Endothelial cell of umbilical vein (primary cell): ENCODE measurements at regions not wholly inside any gene's neighbourhood (a gene's known extent, or its start where the extent isn't known, plus 50 kb on each side); places are given as distances from the start of the nearest gene placed in this dataset.

ENCODE experiments used
- BruUV-seq: library from RNA; stranded (reverse); fragments of 400-500 nt; replicated peaks from 2 replicates; lab custom pipeline; 2021; lab: Mats Ljungman, UMichigan
- CTCF ChIA-PET: fragments of 300-600, 350-600 bp; sonication (Branson Sonifier 250); formaldehyde crosslinking; loops from one replicate; lab custom pipeline; 2021; ENCODE audit warnings: antibody characterized with exemption, inconsistent platforms; lab: Charles Lee
- POLR2A ChIA-PET: fragments of 300-600, 350-600 bp; sonication (Branson Sonifier 250); formaldehyde crosslinking; loops from one replicate; lab custom pipeline; 2021; ENCODE audit warnings: antibody characterized with exemption, inconsistent platforms; lab: Charles Lee
- DNase-seq: peaks from one replicate; pipeline ENCODE4 v3.0.0-alpha.2; 2011; ENCODE audit warnings: low read depth, low spot score
- FAIRE-seq: peaks from 2 replicates; lab custom pipeline; 2011; peaks lifted over from hg19 to GRCh38; lab: Jason Lieb, UNC
- H2AFZ ChIP-seq: 2 replicates; pipeline ENCODE4 v1.6.0; 2012; ENCODE audit warnings: low read depth, low read length, control low read depth, inconsistent platforms
- H3K27ac ChIP-seq: 2 replicates; pipeline ENCODE4 v1.5.1; 2011; ENCODE audit warnings: low read depth, mild to moderate bottlenecking, control low read depth, low read length, moderate library complexity; ENCODE audit not compliant: insufficient read depth
- H3K27me3 ChIP-seq, 2 experiments: 2 replicates each; pipeline versions ENCODE4 v1.6.0 to v1.6.1; 2011; ENCODE audit warnings: low read length in 2 of 2, mixed read lengths in 1 of 2; ENCODE audit not compliant: control insufficient read depth in 2 of 2, insufficient read depth in 2 of 2
- H3K36me3 ChIP-seq, 2 experiments: 2 replicates in 1 of 2; 3 replicates in 1 of 2; pipeline ENCODE4 v1.5.1; 2011; ENCODE audit warnings: low read length in 2 of 2, mild to moderate bottlenecking in 1 of 2, moderate library complexity in 1 of 2; ENCODE audit not compliant: control insufficient read depth in 2 of 2, insufficient read depth in 2 of 2; ENCODE audit errors: extremely low read depth in 1 of 2
- H3K4me1 ChIP-seq: 3 replicates; pipeline ENCODE4 v1.5.1; 2011; ENCODE audit warnings: mild to moderate bottlenecking, low read length; ENCODE audit not compliant: control insufficient read depth, insufficient read depth; ENCODE audit errors: extremely low read depth
- H3K4me2 ChIP-seq: 2 replicates; pipeline ENCODE4 v1.6.1; 2011; ENCODE audit warnings: low read length, control low read depth, mixed read lengths; ENCODE audit not compliant: insufficient read depth
- H3K4me3 ChIP-seq, 3 experiments: fragments of 200-600 bp in 1 of 3; sonication (generic), shearing (Covaris generic) in 1 of 3; replicated peaks in 1 of 3; 2 replicates each; pipeline ENCODE4 v1.5.1; 2011 to 2016; ENCODE audit warnings: control low read depth in 3 of 3, low read length in 3 of 3, mild to moderate bottlenecking in 2 of 3, inconsistent platforms in 1 of 3, low read depth in 1 of 3, moderate library complexity in 1 of 3; ENCODE audit not compliant: insufficient read depth in 1 of 3
- H3K79me2 ChIP-seq: 2 replicates; pipeline ENCODE4 v1.6.0; 2012; ENCODE audit warnings: low read length, inconsistent platforms; ENCODE audit not compliant: control insufficient read depth, insufficient read depth
- H3K9ac ChIP-seq: replicated peaks from 2 replicates; pipeline ENCODE3; 2011; ENCODE audit warnings: low read length, control low read depth; ENCODE audit not compliant: insufficient read depth; ENCODE audit errors: extremely low read depth
- H3K9me1 ChIP-seq: replicated peaks from 3 replicates; pipeline ENCODE4 v1.6.0; 2011; ENCODE audit warnings: mild to moderate bottlenecking, low read length; ENCODE audit not compliant: control insufficient read depth, insufficient read depth; ENCODE audit errors: extremely low read depth
- H3K9me3 ChIP-seq: replicated peaks from 2 replicates; pipeline ENCODE4 v1.5.1; 2012; ENCODE audit warnings: low read length, inconsistent platforms; ENCODE audit not compliant: control insufficient read depth, insufficient read depth
- H4K20me1 ChIP-seq: replicated peaks from 2 replicates; pipeline ENCODE3; 2011; ENCODE audit warnings: mild to moderate bottlenecking, low read length; ENCODE audit not compliant: control insufficient read depth, insufficient read depth; ENCODE audit errors: extremely low read depth
- EZH2 ChIP-seq: IDR thresholded peaks from 2 replicates; pipeline ENCODE4 v1.6.1; 2012; ENCODE audit warnings: borderline replicate concordance, low read depth, mild to moderate bottlenecking, moderate library complexity, low read length, inconsistent platforms; ENCODE audit not compliant: severe bottlenecking
- FOS ChIP-seq: IDR thresholded peaks from 2 replicates; pipeline ENCODE4 v1.6.1; 2011; ENCODE audit warnings: mild to moderate bottlenecking, low read length, moderate library complexity, borderline replicate concordance; ENCODE audit not compliant: insufficient read depth
- GATA2 ChIP-seq: IDR thresholded peaks from 2 replicates; pipeline ENCODE4 v1.7.0; 2011; ENCODE audit warnings: low read depth, mild to moderate bottlenecking, moderate library complexity, mixed read lengths, low read length; ENCODE audit not compliant: insufficient read length, insufficient read depth
- JUN ChIP-seq: IDR thresholded peaks from 2 replicates; pipeline ENCODE4 v1.6.1; 2011; ENCODE audit warnings: borderline replicate concordance, low read depth; ENCODE audit not compliant: insufficient read length, insufficient read depth
- MYC ChIP-seq: IDR thresholded peaks from one replicate; pipeline ENCODE4 v1.6.1; 2011; ENCODE audit warnings: mild to moderate bottlenecking, low read depth, low read length
- POLR2A ChIP-seq: IDR thresholded peaks from 2 replicates; pipeline ENCODE4 v1.6.1; 2012; ENCODE audit warnings: low read depth, mild to moderate bottlenecking, control low read depth, low read length
- POLR2AphosphoS5 ChIP-seq: IDR thresholded peaks from 2 replicates; pipeline ENCODE4 v1.6.1; 2012; ENCODE audit warnings: low read depth, mild to moderate bottlenecking, control low read depth, low read length, moderate library complexity; ENCODE audit not compliant: insufficient read depth
- dilution Hi-C: fragments of 300-500 bp; cut with MboI; formaldehyde crosslinking; loops from one replicate; pipeline ENCODE4 v1.15.0; 2019; ENCODE audit warnings: low sequenced_read_pairs; ENCODE audit not compliant: extremely low pct_ligation_motif_present
- intact Hi-C: fragments of 100-400 bp; cut with micrococcal nuclease; formaldehyde crosslinking; loops from one replicate; pipeline ENCODE4 v1.10.0; 2022
- TF ChIP-seq, protein P1 (sequence below): IDR thresholded peaks from 2 replicates; pipeline ENCODE4 v1.6.1; 2011; ENCODE audit not compliant: insufficient read depth, insufficient read length
- TF ChIP-seq, protein P2 (sequence below), 2 donors: IDR thresholded peaks; 1 replicate in 1 of 2; 2 replicates in 1 of 2; pipeline ENCODE4 v1.5.1; 2011; ENCODE audit warnings: low read length in 2 of 2, mild to moderate bottlenecking in 2 of 2, moderate library complexity in 2 of 2, control low read depth in 1 of 2, inconsistent platforms in 1 of 2, low read depth in 1 of 2; ENCODE audit not compliant: insufficient read depth in 1 of 2; ENCODE audit errors: extremely low read depth in 1 of 2

DNA sequence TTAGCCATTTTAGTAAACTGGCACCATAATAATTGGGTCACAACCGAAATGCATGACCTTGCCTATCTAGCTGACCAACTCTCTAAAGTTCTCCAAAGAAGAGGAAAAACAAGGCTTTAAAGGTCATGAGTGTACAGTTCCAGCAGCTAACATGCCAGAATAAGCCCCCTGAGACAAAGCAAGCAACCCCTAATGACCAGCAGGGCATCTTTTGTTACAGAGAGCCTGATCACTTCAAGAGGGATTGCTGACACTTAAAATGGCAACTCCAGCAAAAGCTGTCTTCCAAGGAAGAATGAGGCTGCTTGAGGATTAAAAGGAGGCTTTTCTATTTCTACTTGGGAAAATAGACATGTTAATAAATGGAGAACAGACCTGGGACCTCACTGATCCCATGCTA is 213.6 kb downstream of the CDC14C start:
- ChIA-PET CTCF (no interaction called here), POLR2A (no interaction called here)
- TF ChIP-seq POLR2A: no peak
- TF ChIP-seq, protein P1, sequence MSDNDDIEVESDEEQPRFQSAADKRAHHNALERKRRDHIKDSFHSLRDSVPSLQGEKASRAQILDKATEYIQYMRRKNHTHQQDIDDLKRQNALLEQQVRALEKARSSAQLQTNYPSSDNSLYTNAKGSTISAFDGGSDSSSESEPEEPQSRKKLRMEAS: no peak
- TF ChIP-seq GATA2: no peak
- no peak for TF ChIP-seq MYC
- TF ChIP-seq EZH2: no peak
- TF ChIP-seq JUN: no peak
- Histone ChIP-seq H3K9me1 (no peaks in the 10 kb centered on the region), H3K4me2 (no peak overlapping the region), H3K4me3 (no peak overlapping the region), H3K9ac (no peak overlapping the region), H3K4me1 (no peaks in the 10 kb centered on the region), H2AFZ (no peak overlapping the region), H3K9me3 (peaks cover 2% of the 10 kb centered on the region), H4K20me1 (no peaks in the 10 kb centered on the region), H3K27ac (no peak overlapping the region), H3K27me3 (no peaks in the 10 kb centered on the region), H3K36me3 (no peaks in the 10 kb centered on the region), H3K79me2 (no peaks in the 10 kb centered on the region)
- DNase-seq (no peak), FAIRE-seq (no peak)
- intact Hi-C loops (no loop called here), dilution Hi-C loops (no loop called here)
- no TSS peak for BruUV-seq

DNA sequence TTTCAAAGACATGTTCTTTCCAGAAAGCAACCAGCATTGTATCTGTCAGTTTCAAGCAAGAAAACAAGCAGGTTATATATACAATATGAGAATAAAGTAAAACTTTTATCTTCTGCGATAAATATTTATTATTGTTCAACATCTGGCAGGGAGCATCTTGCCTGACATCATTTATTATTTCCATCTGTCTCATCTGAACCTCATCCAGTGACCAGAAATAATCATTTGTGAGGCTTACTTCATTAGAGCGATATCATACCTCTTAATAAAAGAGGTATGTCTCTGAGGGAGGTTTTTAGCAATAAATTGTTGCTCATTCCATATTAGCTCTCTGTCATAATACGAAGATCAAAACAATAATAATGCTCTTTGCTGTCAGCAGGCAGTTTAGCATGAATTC is 226.1 kb downstream of the CDC14C start:
- Histone ChIP-seq H3K9me3 (no peaks in the 10 kb centered on the region), H3K4me3 (no peak overlapping the region), H3K36me3 (no peaks in the 10 kb centered on the region), H3K4me2 (no peak overlapping the region), H2AFZ (no peak overlapping the region), H3K9ac (no peak overlapping the region), H3K9me1 (no peaks in the 10 kb centered on the region), H3K27ac (no peak overlapping the region), H3K79me2 (no peaks in the 10 kb centered on the region), H3K27me3 (no peaks in the 10 kb centered on the region), H3K4me1 (no peaks in the 10 kb centered on the region), H4K20me1 (no peaks in the 10 kb centered on the region)
- DNase-seq: no peak
- no TSS peak for BruUV-seq
- no peak for TF ChIP-seq POLR2A
- TF ChIP-seq JUN: no peak
- TF ChIP-seq MYC: no peak
- TF ChIP-seq, protein P1: no peak
- no peak for TF ChIP-seq POLR2AphosphoS5
- TF ChIP-seq FOS: no peak
- TF ChIP-seq, protein P2, sequence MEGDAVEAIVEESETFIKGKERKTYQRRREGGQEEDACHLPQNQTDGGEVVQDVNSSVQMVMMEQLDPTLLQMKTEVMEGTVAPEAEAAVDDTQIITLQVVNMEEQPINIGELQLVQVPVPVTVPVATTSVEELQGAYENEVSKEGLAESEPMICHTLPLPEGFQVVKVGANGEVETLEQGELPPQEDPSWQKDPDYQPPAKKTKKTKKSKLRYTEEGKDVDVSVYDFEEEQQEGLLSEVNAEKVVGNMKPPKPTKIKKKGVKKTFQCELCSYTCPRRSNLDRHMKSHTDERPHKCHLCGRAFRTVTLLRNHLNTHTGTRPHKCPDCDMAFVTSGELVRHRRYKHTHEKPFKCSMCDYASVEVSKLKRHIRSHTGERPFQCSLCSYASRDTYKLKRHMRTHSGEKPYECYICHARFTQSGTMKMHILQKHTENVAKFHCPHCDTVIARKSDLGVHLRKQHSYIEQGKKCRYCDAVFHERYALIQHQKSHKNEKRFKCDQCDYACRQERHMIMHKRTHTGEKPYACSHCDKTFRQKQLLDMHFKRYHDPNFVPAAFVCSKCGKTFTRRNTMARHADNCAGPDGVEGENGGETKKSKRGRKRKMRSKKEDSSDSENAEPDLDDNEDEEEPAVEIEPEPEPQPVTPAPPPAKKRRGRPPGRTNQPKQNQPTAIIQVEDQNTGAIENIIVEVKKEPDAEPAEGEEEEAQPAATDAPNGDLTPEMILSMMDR (IDR thresholded peaks at IDR 0.05; ENCODE audit: extremely low read depth in 1 of 2, insufficient read depth in 1 of 2, low read depth in 1 of 2, low read length in 2 of 2): no peak
- no peak for TF ChIP-seq GATA2
- no peak for TF ChIP-seq EZH2
- POLR2A ChIA-PET: no interaction called here
- FAIRE-seq: no peak
- CTCF ChIA-PET: no interaction called here
- dilution Hi-C loops: no loop called here
- intact Hi-C loops: no loop called here
